Lower lobe of right lung (tissue), 2 donors: ENCODE measurements at regions not wholly inside any gene's neighbourhood (a gene's known extent, or its start where the extent isn't known, plus 50 kb on each side); places are given as distances from the start of the nearest gene placed in this dataset.

Experiments
- ATAC-seq, 2 donors: fragments of 200-7000 bp; cut with Tn5 transposase; one replicate each; pipeline ENCODE4 v1.9.1; 2020 to 2022; ENCODE audit warnings: mild to moderate bottlenecking in 2 of 2, moderate library complexity in 2 of 2
- DNase-seq: peaks from one replicate; pipeline ENCODE4 v3.0.0-alpha.2; 2020
- H3K27ac ChIP-seq: fragments of 200-600 bp; one replicate; pipeline ENCODE4 v1.8.0; 2022
- H3K27me3 ChIP-seq: fragments of 200-600 bp; one replicate; pipeline ENCODE4 v1.8.0; 2022; ENCODE audit warnings: low read depth
- H3K36me3 ChIP-seq: fragments of 200-600 bp; one replicate; pipeline ENCODE4 v1.8.0; 2022; ENCODE audit warnings: mild to moderate bottlenecking
- H3K4me1 ChIP-seq: fragments of 200-600 bp; one replicate; pipeline ENCODE4 v1.8.0; 2022
- H3K4me3 ChIP-seq: fragments of 200-600 bp; one replicate; pipeline ENCODE4 v1.8.0; 2022; ENCODE audit warnings: mild to moderate bottlenecking
- H3K9me3 ChIP-seq: fragments of 200-600 bp; one replicate; pipeline ENCODE4 v1.8.0; 2022
- intact Hi-C: fragments of 100-400 bp; cut with DNase I; formaldehyde crosslinking; loops from one replicate; pipeline ENCODE4 v1.11.0; 2022
- TF ChIP-seq, protein P1 (sequence below): fragments of 200-600 bp; IDR thresholded peaks from one replicate; pipeline ENCODE4 v1.8.0; 2022; ENCODE audit warnings: antibody characterized with exemption, mild to moderate bottlenecking
- donor health status: DM: no; HTN: yes; CAD: no; lungs with severe emphysema.

- Histone ChIP-seq H3K27ac (no peak overlapping the region), H3K36me3 (no peaks in the 10 kb centered on the region), H3K4me3 (no peak overlapping the region), H3K4me1 (no peaks in the 10 kb centered on the region), H3K9me3 (no peaks in the 10 kb centered on the region), H3K27me3 (no peaks in the 10 kb centered on the region)
- DNase-seq (no peak), ATAC-seq (no peak)
- intact Hi-C loops = no loop called here
- TF ChIP-seq, protein P1, sequence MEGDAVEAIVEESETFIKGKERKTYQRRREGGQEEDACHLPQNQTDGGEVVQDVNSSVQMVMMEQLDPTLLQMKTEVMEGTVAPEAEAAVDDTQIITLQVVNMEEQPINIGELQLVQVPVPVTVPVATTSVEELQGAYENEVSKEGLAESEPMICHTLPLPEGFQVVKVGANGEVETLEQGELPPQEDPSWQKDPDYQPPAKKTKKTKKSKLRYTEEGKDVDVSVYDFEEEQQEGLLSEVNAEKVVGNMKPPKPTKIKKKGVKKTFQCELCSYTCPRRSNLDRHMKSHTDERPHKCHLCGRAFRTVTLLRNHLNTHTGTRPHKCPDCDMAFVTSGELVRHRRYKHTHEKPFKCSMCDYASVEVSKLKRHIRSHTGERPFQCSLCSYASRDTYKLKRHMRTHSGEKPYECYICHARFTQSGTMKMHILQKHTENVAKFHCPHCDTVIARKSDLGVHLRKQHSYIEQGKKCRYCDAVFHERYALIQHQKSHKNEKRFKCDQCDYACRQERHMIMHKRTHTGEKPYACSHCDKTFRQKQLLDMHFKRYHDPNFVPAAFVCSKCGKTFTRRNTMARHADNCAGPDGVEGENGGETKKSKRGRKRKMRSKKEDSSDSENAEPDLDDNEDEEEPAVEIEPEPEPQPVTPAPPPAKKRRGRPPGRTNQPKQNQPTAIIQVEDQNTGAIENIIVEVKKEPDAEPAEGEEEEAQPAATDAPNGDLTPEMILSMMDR = no peak
Observed at GRCh38 chr12:127613056-127613455, 653.9 kb upstream of the TMEM132C start.

DNA sequence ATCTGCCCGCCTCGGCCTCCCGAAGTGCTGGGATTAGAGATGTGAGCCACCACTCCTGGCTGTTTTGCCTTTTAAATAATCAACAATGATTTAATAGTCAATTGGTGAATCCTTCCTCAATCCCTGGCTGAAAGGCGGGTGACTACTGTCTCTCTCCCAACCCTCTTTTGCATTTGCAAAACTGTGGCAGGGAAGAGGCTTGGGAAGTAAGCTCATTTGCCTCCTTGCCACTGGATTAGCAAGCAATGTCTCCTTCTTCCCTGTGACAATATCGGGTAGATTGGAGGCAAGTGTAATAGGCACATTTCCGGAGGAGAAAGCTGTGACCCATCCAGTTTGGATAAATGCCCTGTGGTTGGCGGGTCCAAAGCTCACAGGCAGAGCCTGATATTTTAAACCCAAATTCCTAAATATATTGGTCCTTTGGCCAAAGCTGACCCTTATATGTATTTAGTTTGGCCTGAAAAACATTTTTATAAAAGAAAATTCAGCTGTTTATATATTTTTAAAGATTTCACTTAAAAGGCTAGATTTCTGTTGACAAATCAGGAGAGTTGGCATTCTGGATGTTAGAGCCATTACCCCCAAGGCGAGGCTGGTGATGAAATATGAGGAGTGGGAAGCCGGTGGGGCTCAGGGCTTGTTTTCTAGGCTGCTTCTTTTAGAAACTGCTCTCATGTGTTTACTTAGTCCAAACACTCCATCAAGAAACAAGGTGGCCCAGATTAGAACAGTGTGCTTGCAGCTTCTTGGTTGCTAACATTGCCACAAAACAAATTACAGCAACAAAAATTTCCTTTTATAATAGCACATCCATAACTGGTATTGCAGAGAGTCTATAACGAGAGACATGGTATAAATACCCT is 646.9 kb upstream of the TMEM132C start:
- TF ChIP-seq, protein P1 = no peak
- Histone ChIP-seq H3K9me3 (no peaks in the 10 kb centered on the region), H3K27ac (no peak overlapping the region), H3K4me1 (no peaks in the 10 kb centered on the region), H3K36me3 (no peaks in the 10 kb centered on the region), H3K27me3 (no peaks in the 10 kb centered on the region), H3K4me3 (no peak overlapping the region)
- ATAC-seq (no peak), DNase-seq (no peak)
- intact Hi-C loops = no loop called here

DNA sequence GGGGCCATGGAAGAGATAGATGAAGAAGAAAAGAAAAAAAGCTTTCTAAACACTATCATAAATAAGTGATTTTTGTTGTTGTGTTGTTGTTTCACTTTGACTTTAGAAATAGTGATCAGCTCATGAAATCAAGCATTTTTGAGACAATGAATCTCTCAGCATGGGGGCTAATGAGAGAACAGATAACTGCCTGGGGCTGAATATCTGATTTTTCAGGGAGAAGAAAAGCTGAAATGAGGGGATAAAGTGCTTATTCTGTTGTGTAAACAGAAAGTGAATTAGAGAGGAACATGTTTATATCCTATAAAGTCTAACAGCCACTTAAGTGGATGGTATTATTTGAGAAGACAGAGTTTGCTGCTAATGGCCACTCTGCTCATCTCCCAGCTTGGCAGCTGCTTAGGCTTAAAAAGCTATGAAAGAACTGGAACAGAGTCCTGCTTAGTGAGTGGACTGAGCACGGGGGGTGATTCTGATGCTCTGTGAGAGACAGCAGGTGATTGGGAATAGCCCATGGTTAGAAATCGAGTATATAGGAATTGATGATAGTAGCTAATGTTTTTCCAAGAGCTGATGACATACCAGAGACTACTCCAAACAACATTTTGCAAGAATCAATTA is 646.1 kb upstream of the TMEM132C start:
- no peaks in the 10 kb centered on the region for H3K4me1 ChIP-seq
- no peaks in the 10 kb centered on the region for H3K9me3 ChIP-seq
- DNase-seq (no peak), ATAC-seq (no peak)
- H3K27me3 ChIP-seq = no peaks in the 10 kb centered on the region
- TF ChIP-seq, protein P1 = no peak
- intact Hi-C loops = no loop called here
- H3K27ac ChIP-seq = no peak overlapping the region
- H3K4me3 ChIP-seq = no peak overlapping the region
- no peaks in the 10 kb centered on the region for H3K36me3 ChIP-seq

DNA sequence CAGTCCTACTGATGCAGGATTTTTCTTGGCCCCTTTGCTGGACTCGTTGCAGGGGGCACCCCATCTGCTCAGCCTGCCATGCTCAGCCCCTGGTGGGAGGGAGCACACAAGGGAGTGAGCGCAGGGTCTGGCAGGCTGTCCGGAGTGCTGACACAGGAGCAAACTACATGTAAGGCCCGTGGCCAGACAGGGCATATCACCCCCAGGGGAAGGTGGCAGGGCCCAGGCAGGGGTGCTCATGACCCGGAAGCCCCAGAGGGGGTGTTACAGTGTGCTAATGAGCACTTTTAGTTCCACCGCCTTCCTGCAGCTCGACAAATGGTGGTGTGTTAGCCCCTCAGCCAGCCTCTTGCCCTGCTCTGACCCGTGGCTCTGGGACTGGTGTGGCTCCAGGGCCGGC is 645.6 kb upstream of the TMEM132C start:
- DNase-seq = no peak
- TF ChIP-seq, protein P1 = no peak

GRCh38 chr12:127623362-127623761 is 643.6 kb upstream of the TMEM132C start:
- H3K4me3 ChIP-seq = no peak overlapping the region
- H3K27me3 ChIP-seq = no peaks in the 10 kb centered on the region
- no peak for DNase-seq
- ATAC-seq = no peak
- H3K9me3 ChIP-seq = no peaks in the 10 kb centered on the region
- no peaks in the 10 kb centered on the region for H3K4me1 ChIP-seq
- TF ChIP-seq, protein P1 = no peak
- intact Hi-C loops = no loop called here
- no peak overlapping the region for H3K27ac ChIP-seq
- no peaks in the 10 kb centered on the region for H3K36me3 ChIP-seq

More for the DNA sequence above, 645.6 kb upstream of the TMEM132C start:
- intact Hi-C loops = no loop called here
- Histone ChIP-seq H3K9me3 (no peaks in the 10 kb centered on the region), H3K4me3 (no peak overlapping the region), H3K36me3 (no peaks in the 10 kb centered on the region), H3K27ac (no peak overlapping the region), H3K4me1 (no peaks in the 10 kb centered on the region), H3K27me3 (no peaks in the 10 kb centered on the region)
- ATAC-seq = peak in 1 of 2 donors; percentile 35
